GM13977 (cell line): ENCODE measurements at regions not wholly inside any gene's neighbourhood (a gene's known extent, or its start where the extent isn't known, plus 50 kb on each side); places are given as distances from the start of the nearest gene placed in this dataset.

Source experiments
- DNase-seq: peaks from one replicate; pipeline ENCODE4 v3.0.0; 2012; ENCODE audit warnings: low spot score
- in situ Hi-C: fragments of 300-500 bp; cut with MboI; formaldehyde crosslinking; loops from one replicate; pipeline ENCODE4 v1.12.0; 2022; ENCODE audit warnings: low sequenced_read_pairs, low pct_unique_long_range_greater_than_20kb, mixed read lengths, inconsistent platforms; ENCODE audit not compliant: unreplicated experiment
- TF ChIP-seq, protein P1 (sequence below): IDR thresholded peaks from 2 replicates; pipeline ENCODE4 v1.5.1; 2012; ENCODE audit warnings: mild to moderate bottlenecking, control low read depth; ENCODE audit not compliant: insufficient read depth; ENCODE audit errors: extremely low read depth, missing control alignments

DNA sequence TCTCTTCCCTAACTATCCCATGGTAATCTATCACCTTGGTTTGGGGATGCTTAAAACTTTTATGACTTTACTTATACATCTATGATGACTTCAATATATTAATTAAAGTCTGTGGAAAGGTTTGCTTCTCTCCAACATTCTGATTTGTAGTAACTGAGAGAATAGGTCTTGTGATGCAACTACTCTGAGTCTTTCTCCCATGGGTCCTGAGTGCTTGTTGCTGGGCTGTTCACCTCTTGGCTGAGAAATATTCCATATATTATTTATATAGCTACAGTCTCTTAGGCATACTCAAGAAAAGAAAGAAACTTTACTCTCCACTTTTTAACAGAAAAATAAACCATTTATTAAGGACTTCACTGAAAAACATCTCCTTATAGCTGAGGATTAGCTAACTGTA, 119.3 kb upstream of the PLPPR5 start:
- in situ Hi-C loops = no loop called here
- TF ChIP-seq, protein P1, sequence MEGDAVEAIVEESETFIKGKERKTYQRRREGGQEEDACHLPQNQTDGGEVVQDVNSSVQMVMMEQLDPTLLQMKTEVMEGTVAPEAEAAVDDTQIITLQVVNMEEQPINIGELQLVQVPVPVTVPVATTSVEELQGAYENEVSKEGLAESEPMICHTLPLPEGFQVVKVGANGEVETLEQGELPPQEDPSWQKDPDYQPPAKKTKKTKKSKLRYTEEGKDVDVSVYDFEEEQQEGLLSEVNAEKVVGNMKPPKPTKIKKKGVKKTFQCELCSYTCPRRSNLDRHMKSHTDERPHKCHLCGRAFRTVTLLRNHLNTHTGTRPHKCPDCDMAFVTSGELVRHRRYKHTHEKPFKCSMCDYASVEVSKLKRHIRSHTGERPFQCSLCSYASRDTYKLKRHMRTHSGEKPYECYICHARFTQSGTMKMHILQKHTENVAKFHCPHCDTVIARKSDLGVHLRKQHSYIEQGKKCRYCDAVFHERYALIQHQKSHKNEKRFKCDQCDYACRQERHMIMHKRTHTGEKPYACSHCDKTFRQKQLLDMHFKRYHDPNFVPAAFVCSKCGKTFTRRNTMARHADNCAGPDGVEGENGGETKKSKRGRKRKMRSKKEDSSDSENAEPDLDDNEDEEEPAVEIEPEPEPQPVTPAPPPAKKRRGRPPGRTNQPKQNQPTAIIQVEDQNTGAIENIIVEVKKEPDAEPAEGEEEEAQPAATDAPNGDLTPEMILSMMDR = no peak

DNA sequence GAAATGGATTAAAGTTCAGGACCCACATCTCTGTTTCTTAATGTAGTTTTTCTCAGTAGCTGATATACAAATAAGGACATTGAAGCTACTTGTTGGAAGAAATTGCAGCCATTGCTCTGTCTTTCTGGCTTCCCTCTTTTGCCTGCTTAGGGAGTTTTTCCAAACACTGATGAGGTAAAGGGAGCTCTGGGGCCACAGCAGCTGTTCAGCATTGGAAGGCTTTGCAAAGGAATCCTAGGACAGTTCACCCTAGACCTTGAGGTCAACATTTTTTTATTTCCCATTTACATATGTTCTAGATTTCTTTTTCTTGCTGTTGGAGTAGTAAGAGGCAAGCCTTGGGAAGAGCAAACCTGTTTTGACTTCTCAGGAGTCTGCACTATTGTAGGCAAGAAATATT, 126.9 kb upstream of the PLPPR5 start:
- TF ChIP-seq, protein P1 = no peak
- in situ Hi-C loops = no loop called here
- DNase-seq = no peak

More for the DNA sequence above, 119.3 kb upstream of the PLPPR5 start:
- no peak for DNase-seq

DNA sequence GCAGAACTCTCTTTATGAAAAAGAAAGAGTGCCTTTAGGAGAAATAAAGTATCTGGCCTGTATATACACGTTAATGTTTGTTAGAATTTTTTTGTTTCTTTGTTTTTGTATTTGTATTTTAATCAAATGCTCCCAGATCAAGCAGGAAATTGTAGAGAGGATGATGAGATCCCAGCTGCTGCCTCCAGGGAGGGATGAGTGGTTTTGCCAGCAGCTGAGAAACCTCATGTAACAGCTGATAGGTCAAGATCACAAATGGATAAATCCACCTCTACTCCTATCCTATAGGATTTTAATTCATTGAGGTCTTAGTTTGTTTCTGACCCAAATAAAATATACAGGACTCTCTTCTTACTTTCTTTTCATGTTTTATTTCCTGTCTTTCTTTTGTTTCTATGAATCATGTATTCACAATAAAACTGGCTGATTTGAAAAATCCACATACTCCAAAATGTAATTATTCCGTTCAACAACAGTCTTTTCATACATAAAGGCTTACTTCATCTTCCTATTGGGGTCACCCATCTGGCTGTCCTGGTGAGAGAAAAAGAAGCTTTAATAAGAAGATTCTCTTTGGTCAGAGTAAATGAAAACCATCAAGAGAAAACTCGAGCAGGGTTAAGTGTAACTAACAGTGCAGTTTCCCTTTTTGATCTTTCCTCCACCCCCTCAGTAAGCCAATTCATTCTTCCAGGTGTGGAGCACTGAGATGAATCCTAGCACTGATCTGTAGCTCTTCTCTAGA, 129.3 kb upstream of the PLPPR5 start:
- in situ Hi-C loops = no loop called here
- DNase-seq = no peak
- TF ChIP-seq, protein P1 = no peak

DNA sequence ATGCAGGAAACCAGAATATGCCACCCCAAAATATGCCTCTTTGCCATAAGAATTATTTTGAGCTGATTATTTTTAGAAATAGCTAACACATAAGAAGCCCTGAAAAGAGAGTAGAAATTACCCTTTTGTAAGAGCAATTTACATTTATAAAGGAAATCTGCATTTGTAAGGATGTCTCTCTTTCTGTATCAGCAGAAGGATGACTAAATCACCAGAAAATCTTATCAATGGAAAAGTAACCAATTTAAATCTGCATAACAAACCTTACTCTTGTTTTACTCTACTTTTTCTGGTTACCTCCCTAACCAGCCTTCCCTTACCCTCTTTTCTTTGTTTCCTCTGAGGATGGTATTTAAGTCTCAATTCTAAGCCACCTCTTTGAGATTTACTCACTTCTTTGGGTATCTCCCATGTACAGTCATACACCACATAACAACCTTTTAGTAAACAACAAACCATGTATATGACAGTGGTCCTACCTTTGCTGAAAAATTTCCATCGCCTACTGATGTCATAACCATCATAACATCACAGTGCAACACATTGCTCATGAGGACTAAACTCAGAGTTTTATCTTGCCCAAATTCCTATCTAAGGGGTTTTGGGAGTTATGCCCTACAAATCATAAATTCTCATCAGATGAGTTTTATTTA, 126.6 kb upstream of the PLPPR4 start:
- TF ChIP-seq, protein P1 = no peak
- no peak for DNase-seq
- in situ Hi-C loops = no loop called here

DNA sequence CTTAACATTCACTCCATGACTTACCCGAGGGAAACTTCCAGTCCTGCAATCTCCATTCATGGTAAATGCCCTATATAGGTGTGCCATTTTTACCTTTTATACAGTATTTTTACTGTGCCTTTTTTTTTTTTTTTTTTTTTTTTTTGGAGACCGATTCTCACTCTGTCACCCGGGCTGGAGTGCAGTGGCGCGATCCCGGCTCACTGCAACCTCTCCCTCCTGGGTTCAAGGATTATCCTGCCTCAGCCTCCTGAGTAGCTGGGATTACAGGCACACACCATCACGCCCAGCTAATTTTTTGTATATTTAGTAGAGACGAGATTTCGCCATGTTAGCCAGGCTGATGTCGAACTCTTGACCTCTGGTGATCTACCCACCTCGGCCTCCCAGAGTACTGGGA, 124.4 kb upstream of the PLPPR4 start:
- TF ChIP-seq, protein P1 = no peak
- DNase-seq = no peak
- in situ Hi-C loops = no loop called here

DNA sequence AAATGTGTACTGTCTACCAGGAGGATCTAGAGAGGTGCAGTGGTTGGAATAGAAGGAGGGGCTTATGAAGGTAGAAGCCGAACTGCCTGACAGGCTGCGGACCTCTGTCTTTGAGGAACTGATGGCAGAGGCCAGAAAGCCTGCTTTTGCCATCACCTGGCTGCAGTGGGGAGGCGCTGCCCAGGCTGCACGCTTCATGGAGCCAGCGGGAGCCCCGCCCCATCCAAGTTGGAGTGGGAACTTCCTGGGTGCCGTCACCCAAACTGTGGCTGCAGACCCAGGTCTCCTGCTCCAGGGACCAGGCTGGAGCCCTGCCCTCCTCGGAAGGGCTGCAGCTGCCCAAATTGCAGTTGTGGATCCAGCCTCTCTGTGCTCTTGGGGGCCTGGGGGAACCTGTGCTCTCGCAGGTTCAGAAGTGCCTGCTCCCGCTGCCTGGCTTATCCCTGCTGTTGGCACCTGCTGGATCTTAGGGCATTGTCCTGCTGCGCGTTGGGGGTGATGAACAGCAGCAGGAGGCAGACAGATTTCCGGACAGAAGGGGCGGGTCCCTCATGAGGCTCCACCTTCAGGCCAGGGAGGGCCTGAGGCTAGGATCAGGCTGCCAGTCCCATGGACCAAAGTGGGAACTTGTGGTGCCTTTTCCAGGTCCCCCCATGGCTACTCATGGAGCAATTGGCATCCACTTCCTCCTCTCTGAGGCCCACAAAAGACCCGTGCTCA, 118.0 kb upstream of the PLPPR4 start:
- TF ChIP-seq, protein P1 = no peak
- DNase-seq = no peak
- in situ Hi-C loops = no loop called here
